ENCODE measurements at regions not wholly inside any gene's neighbourhood (a gene's known extent, or its start where the extent isn't known, plus 50 kb on each side); places are given as distances from the start of the nearest gene placed in this dataset.

DNA sequence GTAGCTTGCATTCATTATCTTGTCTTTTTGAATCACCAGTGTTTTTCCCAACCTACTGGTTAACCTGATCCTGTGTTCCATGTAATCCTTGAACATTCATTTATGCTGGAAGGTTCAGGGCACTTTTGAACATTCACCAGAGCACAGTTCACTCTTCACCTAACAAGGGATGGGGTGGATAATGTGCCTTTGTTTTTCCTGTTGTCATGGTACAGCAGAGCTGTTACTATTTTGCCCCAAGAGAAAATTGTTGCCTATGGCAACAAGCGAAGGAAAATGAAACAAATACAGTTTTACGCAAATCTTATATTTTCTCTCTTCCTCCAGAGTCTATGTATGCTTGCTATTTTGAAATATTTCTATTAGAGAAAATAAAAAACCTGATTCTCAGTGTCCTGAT is 60.3 kb upstream of the RIOK2 start:
- TF ChIP-seq GATA2 (IDR thresholded peaks at IDR 0.05; ENCODE audit: low read depth, low read length) (no peak), GATA3 (IDR thresholded peaks at IDR 0.05; ENCODE audit: low read depth, low read length) (no peak)

All from SH-SY5Y (cell line).